Lower leg skin (tissue), 4 donors: ENCODE measurements at regions not wholly inside any gene's neighbourhood (a gene's known extent, or its start where the extent isn't known, plus 50 kb on each side); places are given as distances from the start of the nearest gene placed in this dataset.

Experiments
- DNase-seq, 2 donors: peaks; one replicate each; pipeline ENCODE4 v3.0.0-alpha.2; 2019; ENCODE audit warnings: low spot score in 2 of 2
- H3K4me3 ChIP-seq: fragments of 200-600 bp; sonication (generic); 2 replicates; pipeline ENCODE4 v1.5.1; 2017; ENCODE audit warnings: mild to moderate bottlenecking, low read depth; ENCODE audit not compliant: poor library complexity, severe bottlenecking
- POLR2A ChIP-seq, 2 donors: fragments of 450-650 bp; IDR thresholded peaks; one replicate each; pipeline ENCODE4 v1.6.1; 2016 to 2017; ENCODE audit warnings: antibody characterized with exemption in 2 of 2, mild to moderate bottlenecking in 1 of 2, moderate library complexity in 1 of 2
- WGBS, 2 donors: methylation state at CpG; one replicate each; pipeline ENCODE4 v1.1.5; 2018; 5-methylcytosine and 5-hydroxymethylcytosine counted together
- intact Hi-C: fragments of 100-400 bp; cut with DNase I; formaldehyde crosslinking; loops from one replicate; pipeline ENCODE4 v1.15.0; 2023; ENCODE audit warnings: low total_unique reads
- TF ChIP-seq, protein P1 (sequence below), 3 donors: fragments of 450-650 bp; IDR thresholded peaks; one replicate each; pipeline ENCODE4 v1.5.1; 2016; ENCODE audit warnings: antibody characterized with exemption in 3 of 3, mild to moderate bottlenecking in 3 of 3, moderate library complexity in 2 of 3

DNA sequence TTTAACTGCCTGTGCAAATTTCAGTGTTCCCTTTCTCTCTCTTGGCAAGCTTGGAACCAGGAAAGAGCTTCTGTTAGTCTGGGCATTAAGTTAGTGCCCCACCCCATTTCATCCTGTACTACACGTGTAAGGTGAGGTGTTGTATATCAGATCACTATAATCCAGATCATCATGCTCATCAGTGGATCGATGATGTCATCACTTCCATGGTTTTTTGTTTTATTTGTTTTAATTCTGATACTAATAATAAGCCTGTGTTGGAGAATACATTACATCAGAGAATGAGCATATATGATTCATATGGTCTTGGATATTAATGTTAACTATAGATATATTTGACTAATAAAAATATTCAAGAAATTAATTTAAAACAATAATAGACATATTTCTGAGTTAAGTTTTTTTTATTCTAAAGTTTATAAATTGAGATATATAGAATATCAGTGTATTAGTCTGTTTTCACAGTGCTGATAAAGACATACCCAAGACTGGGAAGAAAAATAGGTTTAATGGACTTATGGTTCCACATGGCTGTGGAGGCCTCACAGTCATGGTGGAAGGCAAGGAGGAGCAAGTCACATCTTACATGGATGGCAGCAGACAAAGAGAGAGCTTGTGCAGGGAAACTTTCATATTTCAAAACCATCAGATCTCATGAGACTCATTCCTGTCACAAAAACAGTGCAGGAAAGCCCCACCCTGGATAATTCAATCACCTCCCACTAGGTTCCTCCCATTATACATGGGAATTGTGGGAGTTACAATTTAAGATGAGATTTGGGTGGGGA lies 588.3 kb upstream of the B3GALT2 start:
- intact Hi-C loops, result no loop called here
- 91 to 93% methylated on average over 2 of the region's 2 CpGs for WGBS, 2 donors
- TF ChIP-seq POLR2A (IDR thresholded peaks at IDR 0.05), result no peak
- TF ChIP-seq, protein P1, sequence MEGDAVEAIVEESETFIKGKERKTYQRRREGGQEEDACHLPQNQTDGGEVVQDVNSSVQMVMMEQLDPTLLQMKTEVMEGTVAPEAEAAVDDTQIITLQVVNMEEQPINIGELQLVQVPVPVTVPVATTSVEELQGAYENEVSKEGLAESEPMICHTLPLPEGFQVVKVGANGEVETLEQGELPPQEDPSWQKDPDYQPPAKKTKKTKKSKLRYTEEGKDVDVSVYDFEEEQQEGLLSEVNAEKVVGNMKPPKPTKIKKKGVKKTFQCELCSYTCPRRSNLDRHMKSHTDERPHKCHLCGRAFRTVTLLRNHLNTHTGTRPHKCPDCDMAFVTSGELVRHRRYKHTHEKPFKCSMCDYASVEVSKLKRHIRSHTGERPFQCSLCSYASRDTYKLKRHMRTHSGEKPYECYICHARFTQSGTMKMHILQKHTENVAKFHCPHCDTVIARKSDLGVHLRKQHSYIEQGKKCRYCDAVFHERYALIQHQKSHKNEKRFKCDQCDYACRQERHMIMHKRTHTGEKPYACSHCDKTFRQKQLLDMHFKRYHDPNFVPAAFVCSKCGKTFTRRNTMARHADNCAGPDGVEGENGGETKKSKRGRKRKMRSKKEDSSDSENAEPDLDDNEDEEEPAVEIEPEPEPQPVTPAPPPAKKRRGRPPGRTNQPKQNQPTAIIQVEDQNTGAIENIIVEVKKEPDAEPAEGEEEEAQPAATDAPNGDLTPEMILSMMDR (IDR thresholded peaks at IDR 0.05), result no peak
- no peak for DNase-seq
- no peak overlapping the region for H3K4me3 ChIP-seq

DNA sequence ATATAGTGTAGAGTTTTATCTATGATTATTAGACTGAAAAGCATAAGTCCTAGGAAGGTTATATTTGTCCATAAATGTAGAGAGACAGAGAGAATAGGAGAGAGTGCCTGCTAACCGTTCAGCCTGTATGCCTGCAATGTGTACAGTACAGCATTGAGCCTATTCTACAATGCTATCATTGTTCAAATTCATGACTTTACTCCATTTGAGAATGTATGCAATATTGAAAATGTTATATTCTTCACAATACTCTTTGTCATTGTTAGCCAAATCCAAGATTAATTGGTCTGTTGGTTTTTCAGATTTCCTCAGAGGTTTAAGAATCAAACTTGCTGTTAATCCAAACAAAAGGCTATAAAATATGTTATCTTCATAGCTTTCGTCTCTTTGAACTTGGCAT lies 585.2 kb upstream of the B3GALT2 start:
- intact Hi-C loops, result no loop called here
- no peak for DNase-seq
- H3K4me3 ChIP-seq, result no peak overlapping the region
- TF ChIP-seq, protein P1 (IDR thresholded peaks at IDR 0.05), result no peak
- no peak for TF ChIP-seq POLR2A (IDR thresholded peaks at IDR 0.05)
- 71 to 81% methylated on average over 2 of the region's 2 CpGs for WGBS, 2 donors

DNA sequence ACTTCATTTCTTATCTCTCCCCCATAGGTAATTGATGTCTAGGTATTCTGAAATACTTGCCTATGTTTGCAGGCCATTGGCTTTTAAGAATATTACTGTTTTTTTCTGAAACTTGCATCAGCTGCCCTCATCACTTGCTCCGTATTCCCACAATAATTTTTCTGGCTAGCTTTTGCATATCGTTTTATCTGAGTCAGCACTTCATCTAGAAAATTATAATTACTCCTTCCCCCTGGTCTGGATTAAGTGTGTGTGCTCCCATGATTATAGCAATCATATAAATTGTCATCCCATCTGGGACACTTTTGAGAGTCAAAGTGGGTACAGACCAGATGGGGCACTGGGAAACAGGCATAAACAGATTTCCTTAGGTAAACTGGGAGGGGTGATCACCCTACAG lies 583.2 kb upstream of the B3GALT2 start:
- 82 to 84% methylated on average over 2 of the region's 2 CpGs for WGBS, 2 donors
- TF ChIP-seq, protein P1 (IDR thresholded peaks at IDR 0.05), result no peak
- TF ChIP-seq POLR2A (IDR thresholded peaks at IDR 0.05), result no peak
- DNase-seq, result no peak
- intact Hi-C loops, result no loop called here
- H3K4me3 ChIP-seq, result no peak overlapping the region

DNA sequence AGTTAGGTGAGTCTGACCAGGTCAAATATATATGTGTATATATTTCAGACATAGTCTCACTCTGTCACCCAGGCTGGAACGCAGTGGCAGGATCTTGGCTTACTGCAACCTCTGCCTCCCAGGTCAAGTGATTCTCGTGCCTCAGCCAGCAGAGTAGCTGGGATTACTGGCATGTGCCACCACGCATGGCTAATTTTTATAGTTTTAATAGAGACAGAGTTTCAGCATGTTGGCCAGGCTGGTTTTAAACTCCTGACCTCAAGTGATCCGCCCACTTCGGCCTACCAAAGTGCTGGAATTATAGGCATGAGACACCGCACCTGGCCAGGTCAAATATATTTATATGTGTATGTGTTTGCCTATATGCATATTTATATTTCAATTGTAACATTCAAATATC lies 581.5 kb upstream of the B3GALT2 start:
- H3K4me3 ChIP-seq, result no peak overlapping the region
- DNase-seq, result no peak
- WGBS, 2 donors, result 93 to 94% methylated on average over 6 of the region's 6 CpGs
- intact Hi-C loops, result no loop called here
- no peak for TF ChIP-seq POLR2A (IDR thresholded peaks at IDR 0.05)
- TF ChIP-seq, protein P1 (IDR thresholded peaks at IDR 0.05), result no peak

DNA sequence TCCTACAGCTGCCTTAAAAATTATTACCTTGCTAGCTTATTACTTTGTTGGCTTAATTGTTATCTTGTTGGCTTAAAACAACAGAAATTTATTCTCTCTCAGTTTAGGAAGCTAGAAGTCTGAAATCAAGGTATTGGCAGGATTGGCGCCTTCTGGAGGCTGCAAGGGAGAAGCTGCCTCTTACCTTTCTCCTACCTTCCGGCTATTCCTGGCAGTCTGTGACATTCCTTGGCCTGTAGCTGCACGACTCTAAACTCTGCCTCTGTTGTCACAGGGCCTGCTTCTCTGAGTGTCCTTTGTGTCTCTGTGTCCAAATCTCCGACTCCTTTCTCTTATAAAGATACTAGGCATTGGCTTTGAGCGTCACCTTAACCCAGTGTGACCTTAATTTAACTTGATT lies 579.9 kb upstream of the B3GALT2 start:
- TF ChIP-seq, protein P1 (IDR thresholded peaks at IDR 0.05), result no peak
- TF ChIP-seq POLR2A (IDR thresholded peaks at IDR 0.05), result no peak
- intact Hi-C loops, result no loop called here
- 76% methylated on average over 5 of the region's 5 CpGs for WGBS, 2 donors
- no peak for DNase-seq
- H3K4me3 ChIP-seq, result no peak overlapping the region

DNA sequence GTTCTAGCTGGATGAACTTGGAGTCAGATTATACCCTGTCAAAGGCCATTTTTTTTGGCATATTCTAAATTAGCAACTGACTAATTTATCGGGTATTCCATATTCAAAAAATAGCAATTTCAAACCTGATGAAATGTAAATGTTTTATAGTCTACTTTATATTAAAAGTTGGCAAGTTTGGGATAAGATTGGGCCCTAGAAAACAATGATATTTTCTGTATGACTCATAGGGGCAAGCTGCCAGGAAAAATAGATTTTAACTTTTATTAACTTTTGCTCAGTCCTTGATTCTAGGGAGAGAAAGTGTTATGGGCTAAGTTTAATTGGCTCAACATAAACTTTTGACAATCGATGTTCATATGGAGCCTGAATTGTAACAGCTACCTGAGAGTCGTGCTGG lies 576.9 kb upstream of the B3GALT2 start:
- intact Hi-C loops, result no loop called here
- WGBS, 2 donors, result 47 to 50% methylated on average over 3 of the region's 3 CpGs
- TF ChIP-seq, protein P1 (IDR thresholded peaks at IDR 0.05), result no peak
- TF ChIP-seq POLR2A (IDR thresholded peaks at IDR 0.05), result no peak
- H3K4me3 ChIP-seq, result no peak overlapping the region
- DNase-seq, result no peak
